Uterus (tissue), 3 donors: ENCODE measurements at regions not wholly inside any gene's neighbourhood (a gene's known extent, or its start where the extent isn't known, plus 50 kb on each side); places are given as distances from the start of the nearest gene placed in this dataset.

Experiments
- DNase-seq, 2 donors: peaks; one replicate each; pipeline ENCODE4 v3.0.0-alpha.2; 2019 to 2020
- H3K27ac ChIP-seq, 2 donors: fragments of 200-600 bp; sonication (generic); 1 replicate in 1 of 2; 2 replicates in 1 of 2; pipeline ENCODE4 v1.5.1; 2016 to 2018
- H3K27me3 ChIP-seq, 2 donors: fragments of 200-600 bp; sonication (generic); one replicate each; pipeline ENCODE4 v1.5.1; 2018 to 2019; ENCODE audit warnings: control low read depth in 1 of 2
- H3K36me3 ChIP-seq, 2 donors: fragments of 200-600 bp; sonication (generic); one replicate each; pipeline ENCODE4 v1.5.1; 2019; ENCODE audit warnings: control low read depth in 1 of 2
- H3K4me1 ChIP-seq, 2 donors: fragments of 200-600 bp; sonication (generic); one replicate each; pipeline ENCODE4 v1.5.1; 2018 to 2019; ENCODE audit warnings: control low read depth in 1 of 2
- H3K4me3 ChIP-seq, 2 donors: fragments of 200-600 bp; sonication (generic); 1 replicate in 1 of 2; 2 replicates in 1 of 2; pipeline ENCODE4 v1.5.1; 2018 to 2019; ENCODE audit warnings: mild to moderate bottlenecking in 1 of 2
- H3K9me3 ChIP-seq, 2 donors: fragments of 200-600 bp; sonication (generic); one replicate each; pipeline ENCODE4 v1.5.1; 2019; ENCODE audit warnings: control low read depth in 1 of 2
- POLR2A ChIP-seq, 2 donors: fragments of 450-650 bp; IDR thresholded peaks; one replicate each; pipeline ENCODE4 v1.6.1; 2016; ENCODE audit warnings: antibody characterized with exemption in 2 of 2, mild to moderate bottlenecking in 1 of 2, moderate library complexity in 1 of 2
- intact Hi-C: fragments of 100-400 bp; cut with DNase I; formaldehyde crosslinking; loops from one replicate; pipeline ENCODE4 v1.15.1; 2023; ENCODE audit warnings: low total_unique reads
- TF ChIP-seq, protein P1 (sequence below), 4 experiments: fragments of 200-600 bp in 2 of 4; fragments of 450-650 bp in 2 of 4; sonication (generic) in 2 of 4; IDR thresholded peaks; one replicate each; pipeline ENCODE4 v1.5.1; 2016 to 2019; ENCODE audit warnings: antibody characterized with exemption in 4 of 4, mild to moderate bottlenecking in 2 of 4, moderate library complexity in 1 of 4
- donor health status: DM: yes; HTN: yes; CAD: no.

DNA sequence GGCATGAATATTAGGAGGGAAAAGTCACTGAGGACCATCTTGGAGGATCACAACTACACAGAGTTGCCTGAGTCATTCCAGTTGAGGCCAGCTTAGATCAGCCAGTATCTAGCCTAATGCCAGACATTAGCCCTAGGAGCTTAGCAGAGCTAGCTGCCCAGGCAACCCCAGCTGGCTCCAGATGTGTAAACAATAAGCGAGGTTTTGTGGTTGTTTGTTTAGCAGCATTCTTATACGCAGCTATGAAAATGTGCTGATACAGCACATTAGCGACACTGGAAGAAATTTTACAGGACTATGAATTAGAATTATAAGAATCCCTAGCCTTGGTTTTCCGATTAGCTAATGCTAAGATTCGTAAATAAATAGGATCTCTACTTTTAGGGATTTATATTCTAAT is 59.3 kb downstream of the BTBD3 start:
- H3K4me3 ChIP-seq = no peak overlapping the region
- H3K4me1 ChIP-seq = no peaks in the 10 kb centered on the region
- H3K36me3 ChIP-seq = no peaks in the 10 kb centered on the region
- TF ChIP-seq, protein P1, sequence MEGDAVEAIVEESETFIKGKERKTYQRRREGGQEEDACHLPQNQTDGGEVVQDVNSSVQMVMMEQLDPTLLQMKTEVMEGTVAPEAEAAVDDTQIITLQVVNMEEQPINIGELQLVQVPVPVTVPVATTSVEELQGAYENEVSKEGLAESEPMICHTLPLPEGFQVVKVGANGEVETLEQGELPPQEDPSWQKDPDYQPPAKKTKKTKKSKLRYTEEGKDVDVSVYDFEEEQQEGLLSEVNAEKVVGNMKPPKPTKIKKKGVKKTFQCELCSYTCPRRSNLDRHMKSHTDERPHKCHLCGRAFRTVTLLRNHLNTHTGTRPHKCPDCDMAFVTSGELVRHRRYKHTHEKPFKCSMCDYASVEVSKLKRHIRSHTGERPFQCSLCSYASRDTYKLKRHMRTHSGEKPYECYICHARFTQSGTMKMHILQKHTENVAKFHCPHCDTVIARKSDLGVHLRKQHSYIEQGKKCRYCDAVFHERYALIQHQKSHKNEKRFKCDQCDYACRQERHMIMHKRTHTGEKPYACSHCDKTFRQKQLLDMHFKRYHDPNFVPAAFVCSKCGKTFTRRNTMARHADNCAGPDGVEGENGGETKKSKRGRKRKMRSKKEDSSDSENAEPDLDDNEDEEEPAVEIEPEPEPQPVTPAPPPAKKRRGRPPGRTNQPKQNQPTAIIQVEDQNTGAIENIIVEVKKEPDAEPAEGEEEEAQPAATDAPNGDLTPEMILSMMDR (IDR thresholded peaks at IDR 0.05) = no peak
- TF ChIP-seq POLR2A (IDR thresholded peaks at IDR 0.05) = no peak
- H3K9me3 ChIP-seq = no peaks in the 10 kb centered on the region
- H3K27me3 ChIP-seq = no peaks in the 10 kb centered on the region
- intact Hi-C loops = no loop called here
- no peak for DNase-seq
- no peak overlapping the region for H3K27ac ChIP-seq

- intact Hi-C loops = no loop called here
- Histone ChIP-seq H3K27me3 (no peaks in the 10 kb centered on the region), H3K36me3 (no peaks in the 10 kb centered on the region), H3K4me3 (no peak overlapping the region), H3K4me1 (no peaks in the 10 kb centered on the region), H3K27ac (no peak overlapping the region), H3K9me3 (no peaks in the 10 kb centered on the region)
- TF ChIP-seq, protein P1 (IDR thresholded peaks at IDR 0.05) = no peak
- TF ChIP-seq POLR2A (IDR thresholded peaks at IDR 0.05) = no peak
- no peak for DNase-seq
Observed at GRCh38 chr20:11978496-11978895, 60.8 kb downstream of the BTBD3 start.

DNA sequence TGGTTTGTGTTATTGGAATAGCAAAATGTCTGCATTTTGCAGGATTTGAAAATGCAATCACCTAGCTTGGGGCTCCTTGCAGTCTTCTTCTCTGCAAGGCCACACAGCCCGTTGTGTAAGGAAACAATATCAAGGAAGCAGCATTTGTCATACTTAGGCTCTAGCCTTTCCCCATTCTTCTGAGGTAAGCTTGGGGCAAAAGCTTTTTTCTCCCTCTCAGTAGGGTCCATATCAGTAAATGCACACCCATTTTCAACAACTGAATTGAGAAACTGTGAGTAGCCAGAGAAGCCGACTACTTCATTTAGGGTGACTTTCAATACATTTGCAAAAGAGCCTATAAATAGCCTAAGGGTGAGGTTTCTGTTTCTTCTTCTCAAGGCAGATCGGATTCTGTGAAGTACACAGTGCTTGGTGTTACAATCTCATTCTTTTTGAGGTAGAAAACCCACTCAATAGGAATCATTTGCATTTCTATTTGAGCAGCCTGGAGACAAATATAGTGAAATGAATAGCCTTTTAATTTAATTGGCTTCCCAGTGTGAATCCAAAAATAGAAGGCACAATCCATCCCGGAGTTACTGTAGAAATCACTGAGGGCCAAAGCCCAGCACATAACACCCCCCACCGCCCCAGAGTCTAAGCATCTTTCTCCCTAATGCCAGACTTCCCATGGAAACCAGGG is 61.8 kb downstream of the BTBD3 start:
- intact Hi-C loops = no loop called here

DNA sequence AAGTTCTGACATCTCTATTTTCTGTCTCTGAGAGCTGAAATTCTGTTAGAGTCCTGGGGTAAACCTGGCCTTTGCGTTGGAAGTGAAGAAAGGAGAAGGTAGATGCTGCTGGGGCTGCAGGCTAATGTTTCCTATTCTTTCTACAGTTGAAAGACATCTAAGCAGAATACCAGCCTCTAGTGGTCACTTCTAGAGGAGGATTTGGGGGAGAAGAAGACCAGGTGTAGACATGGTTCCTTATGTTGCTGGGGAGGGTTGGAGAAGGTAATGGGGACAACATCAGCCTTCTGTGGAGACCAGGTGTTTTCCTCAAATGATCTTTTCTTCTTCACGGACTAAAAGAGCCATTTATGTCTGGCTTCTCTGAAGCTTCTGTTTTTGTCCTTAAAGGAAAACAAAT is 62.6 kb downstream of the BTBD3 start:
- Histone ChIP-seq H3K36me3 (no peaks in the 10 kb centered on the region), H3K27ac (no peak overlapping the region), H3K27me3 (no peaks in the 10 kb centered on the region), H3K4me1 (no peaks in the 10 kb centered on the region), H3K4me3 (no peak overlapping the region), H3K9me3 (no peaks in the 10 kb centered on the region)
- intact Hi-C loops = no loop called here
- TF ChIP-seq, protein P1 (IDR thresholded peaks at IDR 0.05) = no peak
- no peak for TF ChIP-seq POLR2A (IDR thresholded peaks at IDR 0.05)
- DNase-seq = no peak

More for the DNA sequence above, 61.8 kb downstream of the BTBD3 start:
- DNase-seq = no peak
- Histone ChIP-seq H3K9me3 (no peaks in the 10 kb centered on the region), H3K4me3 (no peak overlapping the region), H3K27ac (no peak overlapping the region), H3K4me1 (no peaks in the 10 kb centered on the region), H3K27me3 (no peaks in the 10 kb centered on the region), H3K36me3 (no peaks in the 10 kb centered on the region)
- TF ChIP-seq POLR2A (IDR thresholded peaks at IDR 0.05) = no peak
- TF ChIP-seq, protein P1 (IDR thresholded peaks at IDR 0.05) = no peak

DNA sequence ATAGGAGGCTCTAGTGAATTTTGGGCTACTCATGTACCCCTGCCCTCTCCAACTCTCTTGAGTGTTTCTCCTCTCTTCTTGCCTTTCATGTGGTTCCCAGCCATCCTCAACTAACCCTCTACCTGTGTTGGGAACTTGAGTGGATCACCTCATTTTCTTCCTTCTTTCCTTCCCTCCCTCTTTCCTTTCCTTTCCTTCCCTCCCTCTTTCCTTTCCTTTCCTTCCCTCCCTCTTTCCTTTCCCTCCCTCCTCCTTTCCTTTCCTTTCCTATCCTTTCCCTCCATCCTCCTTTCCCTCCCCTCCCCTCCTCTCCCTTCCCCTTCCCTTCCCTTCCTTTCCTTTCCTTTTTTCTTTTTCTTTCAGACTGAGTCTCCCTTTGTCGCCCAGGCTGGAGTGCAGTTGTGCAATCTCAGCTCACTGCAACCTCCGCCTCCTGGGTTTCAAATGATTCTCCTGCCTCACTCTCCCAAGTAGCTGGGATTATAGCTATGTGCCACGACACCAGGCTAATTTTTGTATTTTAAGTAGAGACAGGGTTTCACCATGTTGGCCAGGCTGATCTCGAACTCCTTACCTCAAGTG is 63.8 kb downstream of the BTBD3 start:
- no peak for TF ChIP-seq POLR2A (IDR thresholded peaks at IDR 0.05)
- TF ChIP-seq, protein P1 (IDR thresholded peaks at IDR 0.05) = no peak
- intact Hi-C loops = no loop called here
- H3K27me3 ChIP-seq = no peaks in the 10 kb centered on the region
- no peak overlapping the region for H3K27ac ChIP-seq
- no peaks in the 10 kb centered on the region for H3K36me3 ChIP-seq
- no peak for DNase-seq
- H3K4me1 ChIP-seq = no peaks in the 10 kb centered on the region
- no peak overlapping the region for H3K4me3 ChIP-seq
- H3K9me3 ChIP-seq = no peaks in the 10 kb centered on the region
